BJ (cell line): ENCODE measurements at regions not wholly inside any gene's neighbourhood (a gene's known extent, or its start where the extent isn't known, plus 50 kb on each side); places are given as distances from the start of the nearest gene placed in this dataset.

Experiments
- CTCF ChIA-PET: fragments of 350-600 bp; formaldehyde crosslinking; extraction: SDS; loops from one replicate; lab custom pipeline; 2021; ENCODE audit warnings: antibody characterized with exemption, inconsistent platforms; lab: Yijun Ruan, JAX
- POLR2A ChIA-PET: fragments of 300-600 bp; sonication (Branson Sonifier 250); formaldehyde crosslinking; extraction: SDS; loops from one replicate; lab custom pipeline; 2021; ENCODE audit warnings: antibody characterized with exemption; lab: Charles Lee
- DNase-seq: peaks from one replicate; pipeline ENCODE4 v3.0.0-alpha.2; 2011; ENCODE audit warnings: low read depth
- H3K27me3 ChIP-seq: 2 replicates; pipeline ENCODE4 v1.6.0; 2011; ENCODE audit warnings: low read length; ENCODE audit not compliant: control insufficient read depth, insufficient read depth
- H3K36me3 ChIP-seq: 2 replicates; pipeline ENCODE4 v1.5.1; 2011; ENCODE audit warnings: low read length; ENCODE audit not compliant: control insufficient read depth, insufficient read depth
- H3K4me3 ChIP-seq: 2 replicates; pipeline ENCODE4 v1.5.1; 2011; ENCODE audit warnings: low read depth, mild to moderate bottlenecking, control low read depth, low read length
- CTCF ChIP-seq: IDR thresholded peaks from 2 replicates; pipeline ENCODE4 v1.5.1; 2011; ENCODE audit warnings: low read depth, mild to moderate bottlenecking, control low read depth, inconsistent platforms, low read length, moderate library complexity; ENCODE audit not compliant: insufficient read depth

- ChIA-PET POLR2A (no interaction called here), CTCF (no interaction called here)
- Histone ChIP-seq H3K36me3 (no peaks in the 10 kb centered on the region), H3K27me3 (no peaks in the 10 kb centered on the region), H3K4me3 (no peak overlapping the region)
- TF ChIP-seq CTCF, result no peak
- no peak for DNase-seq
Observed at GRCh38 chr11:127713226-127713625, 712.7 kb upstream of the KIRREL3 start.

GRCh38 chr11:127711748-127712147 is 711.2 kb upstream of the KIRREL3 start:
- no peak for DNase-seq
- Histone ChIP-seq H3K36me3 (no peaks in the 10 kb centered on the region), H3K4me3 (no peak overlapping the region), H3K27me3 (no peaks in the 10 kb centered on the region)
- no peak for TF ChIP-seq CTCF
- CTCF ChIA-PET, result interaction anchor here (0.9 kb wide), 1 partner anchor 17 kb away, joined by 3 read pairs; no protein-coding TSS in a partner anchor
- POLR2A ChIA-PET, result no interaction called here

GRCh38 chr11:127710831-127711230 is 710.3 kb upstream of the KIRREL3 start:
- CTCF ChIA-PET, result no interaction called here
- no peak for TF ChIP-seq CTCF
- DNase-seq, result no peak

GRCh38 chr11:127709960-127710359 is 709.4 kb upstream of the KIRREL3 start:
- ChIA-PET CTCF (no interaction called here), POLR2A (no interaction called here)
- Histone ChIP-seq H3K27me3 (no peaks in the 10 kb centered on the region), H3K36me3 (no peaks in the 10 kb centered on the region), H3K4me3 (no peak overlapping the region)
- no peak for DNase-seq
- TF ChIP-seq CTCF, result no peak

More at GRCh38 chr11:127710831-127711230, 710.3 kb upstream of the KIRREL3 start:
- Histone ChIP-seq H3K27me3 (no peaks in the 10 kb centered on the region), H3K36me3 (no peaks in the 10 kb centered on the region), H3K4me3 (no peak overlapping the region)
- POLR2A ChIA-PET, result no interaction called here

- DNase-seq, result no peak
- CTCF ChIA-PET, result no interaction called here
- no peak for TF ChIP-seq CTCF
- no peak overlapping the region for H3K4me3 ChIP-seq
- H3K27me3 ChIP-seq, result no peaks in the 10 kb centered on the region
- H3K36me3 ChIP-seq, result no peaks in the 10 kb centered on the region
- POLR2A ChIA-PET, result no interaction called here
Observed at GRCh38 chr11:127693686-127694085, 693.1 kb upstream of the KIRREL3 start.
